GM18858 (cell line): ENCODE measurements at regions not wholly inside any gene's neighbourhood (a gene's known extent, or its start where the extent isn't known, plus 50 kb on each side); places are given as distances from the start of the nearest gene placed in this dataset.

Experiments used
- ATAC-seq: cut with Tn5 transposase; IDR thresholded peaks from one replicate; pipeline ENCODE4 v1.9.1; 2021; ENCODE audit not compliant: unreplicated experiment

DNA sequence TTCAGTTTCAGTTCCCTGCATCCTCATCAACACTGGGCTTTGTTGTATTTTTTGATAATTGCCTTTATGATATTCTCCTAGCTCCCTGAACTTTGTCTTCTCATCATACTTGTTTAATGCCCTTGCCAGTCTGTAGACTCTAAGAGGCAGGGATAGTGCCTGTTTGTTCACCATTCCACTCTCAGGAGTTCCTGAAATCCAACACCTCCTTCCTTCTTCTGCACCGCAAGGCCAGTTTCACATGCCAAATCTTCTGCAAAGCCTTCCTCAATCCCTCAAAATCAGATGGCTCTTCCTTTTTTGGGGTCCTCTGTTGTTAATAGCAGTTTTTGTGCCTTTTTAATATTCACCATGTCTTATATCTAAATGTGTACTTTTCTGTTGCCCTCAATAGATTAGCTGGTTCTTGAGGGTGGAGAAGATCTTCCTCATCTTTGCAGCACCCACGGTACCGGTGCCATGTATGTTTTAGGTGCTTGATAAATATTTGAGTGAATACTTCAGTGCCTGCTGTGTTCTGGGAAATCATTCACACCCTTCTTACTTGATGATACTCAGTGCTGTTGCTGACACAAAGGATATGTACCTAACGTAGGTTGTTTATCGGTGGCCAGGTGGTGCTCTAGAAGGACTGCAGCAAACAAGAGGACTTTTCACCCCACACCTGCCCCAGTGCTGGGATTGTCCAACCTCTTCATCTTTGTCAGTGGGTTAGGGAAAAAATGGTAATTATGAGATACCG, 85.3 kb upstream of the LIMCH1 start:
- ATAC-seq: no peak

DNA sequence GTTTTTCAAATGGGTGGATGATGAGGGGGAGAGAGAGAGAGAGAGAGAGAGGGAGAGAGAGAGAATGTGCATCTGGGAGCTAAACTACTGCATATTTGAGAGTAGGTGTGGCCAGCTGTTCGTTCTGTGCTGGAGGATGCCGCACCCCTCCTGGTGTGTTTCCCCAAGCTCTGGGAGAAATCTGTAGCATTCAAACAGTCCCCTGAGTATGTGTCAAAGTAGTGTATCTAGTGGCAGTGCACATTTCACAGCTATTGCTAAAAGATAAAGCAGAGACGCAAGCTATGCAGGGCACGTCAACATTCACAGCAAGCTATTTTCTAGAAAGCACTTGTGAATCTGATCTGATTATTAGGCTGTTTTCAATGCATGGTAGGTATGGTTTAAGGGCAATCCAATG, 83.5 kb upstream of the LIMCH1 start:
- no peak for ATAC-seq

GRCh38 chr4:41455206-41455605, 82.8 kb upstream of the LIMCH1 start:
- ATAC-seq: no peak

DNA sequence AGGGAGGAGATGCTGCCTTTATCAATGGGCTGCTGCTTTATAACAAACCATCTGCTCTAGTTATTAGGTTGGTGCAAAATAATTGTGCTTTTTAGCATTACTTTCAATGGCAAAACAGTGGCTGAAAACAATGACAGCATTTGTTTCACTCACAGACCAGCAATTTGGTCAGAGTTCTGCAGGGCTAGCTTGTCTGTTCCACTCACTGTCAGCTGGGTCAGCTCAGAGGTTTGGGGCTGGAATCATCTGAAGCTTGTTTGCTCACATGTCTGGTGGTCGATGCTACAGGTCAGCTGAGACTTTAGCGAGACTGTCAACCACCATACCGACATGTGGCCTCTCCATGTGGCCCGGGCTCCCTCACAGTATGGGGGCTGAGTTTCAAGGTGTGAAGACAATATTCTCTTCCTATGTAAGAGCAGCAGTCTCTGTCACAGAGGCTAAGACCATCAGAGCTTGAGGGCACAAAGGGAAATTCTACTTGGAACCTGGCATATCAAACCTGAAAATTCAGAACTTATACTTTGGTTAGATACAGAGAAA, 81.3 kb upstream of the LIMCH1 start:
- no peak for ATAC-seq

GRCh38 chr4:41458689-41459088, 79.3 kb upstream of the LIMCH1 start:
- ATAC-seq: no peak

DNA sequence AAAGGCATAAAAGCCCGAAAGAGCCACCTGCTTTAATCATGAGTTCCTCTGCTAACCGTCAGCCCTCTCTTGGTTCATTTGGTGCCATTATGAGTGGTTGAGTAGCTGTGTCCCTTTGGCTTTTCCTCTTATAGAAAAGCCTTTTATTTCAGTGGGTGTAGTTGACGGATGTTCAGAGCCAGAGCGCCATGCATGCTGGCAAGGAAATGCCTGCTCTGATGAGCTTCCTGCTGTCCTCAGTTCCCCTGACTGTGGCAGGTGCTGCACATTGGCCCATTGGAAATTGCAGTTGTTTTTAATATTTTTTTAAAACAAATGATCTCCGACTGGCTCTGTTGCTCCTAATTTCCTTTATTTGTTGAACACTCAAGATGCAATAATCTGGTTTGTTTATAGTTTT, 77.3 kb upstream of the LIMCH1 start:
- ATAC-seq: no peak

- ATAC-seq: no peak
Measured at GRCh38 chr4:41461780-41462307, 76.1 kb upstream of the LIMCH1 start.

DNA sequence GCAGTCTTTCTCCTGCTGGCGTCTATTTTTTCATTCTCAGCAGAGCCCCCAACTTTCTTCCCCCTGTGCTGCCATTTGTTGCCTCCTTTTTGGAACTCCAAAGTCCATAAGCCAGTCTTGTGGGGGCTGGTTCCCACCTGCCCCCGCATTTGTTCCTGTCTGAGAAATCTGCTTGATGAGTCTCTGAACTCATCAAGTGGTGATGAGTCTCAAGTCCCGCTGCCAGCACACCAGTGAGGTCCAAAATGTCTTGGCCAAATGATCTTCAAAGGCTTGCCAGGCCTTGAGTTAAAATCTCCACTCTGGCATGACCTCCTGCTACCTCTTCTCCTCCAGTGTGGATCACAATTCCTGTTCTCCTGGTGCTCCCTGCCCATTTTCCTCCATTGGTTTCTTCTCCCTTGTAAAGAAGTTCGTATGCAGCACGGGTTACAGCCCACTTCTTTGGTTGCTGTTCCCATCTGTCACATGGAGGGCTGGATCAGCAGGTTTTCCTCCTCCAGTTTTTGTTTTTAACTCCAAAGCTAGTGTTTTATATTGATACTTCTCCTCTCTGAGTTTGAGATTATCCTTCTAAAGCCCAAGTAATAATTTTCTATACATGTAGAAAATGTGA, 72.7 kb upstream of the LIMCH1 start:
- ATAC-seq: no peak

DNA sequence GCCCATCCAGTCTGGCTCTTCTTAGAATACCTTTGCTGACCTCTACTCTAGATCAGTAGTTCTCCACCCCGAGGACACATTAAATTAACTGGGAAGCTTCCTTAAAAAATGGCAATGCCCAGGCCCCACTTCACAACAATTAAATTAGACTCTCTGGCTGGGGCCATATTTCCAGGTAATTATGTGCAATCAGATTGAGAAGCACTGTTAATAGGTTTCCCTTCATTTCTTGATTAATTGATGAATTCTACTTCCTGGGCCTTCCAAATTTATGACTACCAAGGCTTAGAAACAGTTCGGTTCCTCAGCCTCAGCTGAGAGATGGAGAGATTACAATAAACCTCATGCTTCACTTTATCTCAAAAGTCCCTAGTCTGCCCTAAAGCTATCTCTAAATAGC, 71.7 kb upstream of the LIMCH1 start:
- ATAC-seq: no peak

DNA sequence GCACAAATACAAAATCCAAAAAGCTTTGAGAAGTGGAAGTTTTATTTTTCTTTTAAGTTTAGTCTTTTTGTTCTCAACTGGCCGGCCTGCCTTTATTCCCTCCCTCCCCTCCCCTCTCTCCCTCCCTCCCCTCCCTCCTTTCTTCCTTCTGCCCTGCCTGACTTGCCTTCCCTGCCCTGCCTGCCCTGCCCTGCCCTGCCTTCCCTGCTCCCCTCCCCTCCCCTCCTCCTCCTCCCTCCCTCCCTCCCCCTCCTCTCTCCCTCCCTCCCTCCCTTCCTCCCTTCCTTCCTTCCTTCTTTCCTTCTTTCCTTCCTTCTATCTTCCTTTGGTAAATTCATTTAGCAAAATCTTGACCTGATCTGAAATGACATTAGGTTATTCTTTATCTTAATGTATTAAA, 69.8 kb upstream of the LIMCH1 start:
- no peak for ATAC-seq

GRCh38 chr4:41471126-41472071, 66.6 kb upstream of the LIMCH1 start:
- no peak for ATAC-seq

GRCh38 chr4:41472081-41472480, 65.9 kb upstream of the LIMCH1 start:
- ATAC-seq: no peak

GRCh38 chr4:41473176-41473575, 64.8 kb upstream of the LIMCH1 start:
- ATAC-seq: no peak

GRCh38 chr4:41475402-41475801, 62.6 kb upstream of the LIMCH1 start:
- ATAC-seq: no peak

GRCh38 chr4:41476310-41476885, 61.6 kb upstream of the LIMCH1 start:
- no peak for ATAC-seq

GRCh38 chr4:41477181-41477905, 60.6 kb upstream of the LIMCH1 start:
- no peak for ATAC-seq

- no peak for ATAC-seq
Measured at GRCh38 chr4:41478518-41478917, 59.4 kb upstream of the LIMCH1 start.

- no peak for ATAC-seq
Measured at GRCh38 chr4:41480896-41481311, 57.1 kb upstream of the LIMCH1 start.

- ATAC-seq: no peak
Measured at GRCh38 chr4:41483771-41484170, 54.2 kb upstream of the LIMCH1 start.

DNA sequence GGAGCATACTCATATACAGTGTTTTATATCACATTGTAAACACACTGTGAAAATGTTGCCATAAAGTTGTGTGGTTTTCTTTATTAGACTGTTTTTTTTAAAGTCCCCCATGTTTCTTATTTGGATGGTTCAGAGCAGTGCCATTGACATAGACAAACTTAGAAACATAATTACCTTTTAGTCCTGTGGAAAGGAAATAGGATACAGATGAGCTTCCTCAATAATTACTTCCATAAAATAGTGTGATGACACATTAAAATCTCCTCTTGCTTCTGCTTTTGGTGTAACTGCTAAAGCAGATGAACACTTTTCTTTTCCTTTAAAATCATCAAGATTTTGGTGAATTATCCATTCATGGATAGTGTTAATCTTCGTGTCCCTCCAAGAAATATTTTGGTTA, 52.9 kb upstream of the LIMCH1 start:
- no peak for ATAC-seq
